MCF 10A (cell line): ENCODE measurements at regions not wholly inside any gene's neighbourhood (a gene's known extent, or its start where the extent isn't known, plus 50 kb on each side); places are given as distances from the start of the nearest gene placed in this dataset.

Experiments used
- BruUV-seq: library from RNA; stranded (reverse); fragments of 400-500 nt; replicated peaks from 2 replicates; lab custom pipeline; 2021; lab: Mats Ljungman, UMichigan
- CTCF ChIA-PET: fragments of 300-600 bp; sonication (Branson Sonifier 250); formaldehyde crosslinking; extraction: SDS; loops from one replicate; lab custom pipeline; 2021; ENCODE audit warnings: antibody characterized with exemption, inconsistent platforms; lab: Yijun Ruan, JAX
- POLR2A ChIA-PET: fragments of 300-600, 350-650 bp; sonication (Branson Sonifier 250); formaldehyde crosslinking; extraction: SDS; loops from one replicate; lab custom pipeline; 2020; ENCODE audit warnings: antibody characterized with exemption, inconsistent platforms; lab: Yijun Ruan, JAX
- DNase-seq: peaks from one replicate; pipeline ENCODE4 v3.0.0-alpha.2; 2018; ENCODE audit not compliant: unreplicated experiment
- H3K27ac Mint-ChIP-seq: one replicate; pipeline ENCODE4 v1.8.0; 2022; ENCODE audit warnings: mild to moderate bottlenecking, low read depth, mixed read lengths; ENCODE audit not compliant: unreplicated experiment
- H3K27me3 Mint-ChIP-seq: one replicate; pipeline ENCODE4 v1.8.0; 2022; ENCODE audit warnings: mixed read lengths; ENCODE audit not compliant: insufficient read depth, unreplicated experiment
- H3K36me3 Mint-ChIP-seq: one replicate; pipeline ENCODE4 v1.8.0; 2022; ENCODE audit warnings: mild to moderate bottlenecking, moderate library complexity, mixed read lengths; ENCODE audit not compliant: insufficient read depth, unreplicated experiment
- H3K4me1 Mint-ChIP-seq: one replicate; pipeline ENCODE4 v1.8.0; 2022; ENCODE audit warnings: mixed read lengths; ENCODE audit not compliant: insufficient read depth, unreplicated experiment
- H3K4me3 Mint-ChIP-seq: one replicate; pipeline ENCODE4 v1.8.0; 2022; ENCODE audit warnings: mild to moderate bottlenecking, moderate library complexity, mixed read lengths; ENCODE audit not compliant: unreplicated experiment
- H3K9me3 Mint-ChIP-seq: one replicate; pipeline ENCODE4 v1.8.0; 2022; ENCODE audit warnings: mixed read lengths; ENCODE audit not compliant: unreplicated experiment
- intact Hi-C: fragments of 100-400 bp; cut with micrococcal nuclease; formaldehyde crosslinking; loops from 2 replicates; pipeline ENCODE4 v1.14.1; 2022
- TF ChIP-seq, protein P1 (sequence below): fragments of 200-600 bp; IDR thresholded peaks from one replicate; pipeline ENCODE4 v1.8.0; 2022; ENCODE audit warnings: antibody characterized with exemption, mild to moderate bottlenecking; ENCODE audit not compliant: unreplicated experiment

DNA sequence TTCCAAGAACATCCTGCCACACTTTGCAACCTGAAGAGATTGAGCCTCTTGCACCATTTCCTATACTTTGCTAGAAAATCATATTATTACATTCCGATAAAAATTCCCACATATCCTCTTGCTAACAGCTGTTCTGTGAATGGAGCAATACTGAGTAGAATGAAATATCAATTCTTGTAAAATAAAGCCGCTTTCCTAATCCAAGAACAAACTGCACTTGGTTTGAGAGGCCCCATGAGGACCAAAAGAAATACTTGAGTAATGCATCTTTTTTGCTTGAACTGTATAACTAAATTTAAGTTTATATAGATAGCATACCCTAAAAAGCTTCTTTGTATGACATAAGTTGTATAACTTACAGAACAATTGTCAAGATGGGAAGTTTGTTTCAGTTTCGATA, 632.4 kb upstream of the SLC8A1 start:
- intact Hi-C loops: no loop called here
- Mint-ChIP-seq H3K27ac (no peak overlapping the region), H3K9me3 (peaks cover 7% of the 10 kb centered on the region), H3K4me3 (no peak overlapping the region), H3K27me3 (peaks cover 20% of the 10 kb centered on the region), H3K36me3 (no peaks in the 10 kb centered on the region), H3K4me1 (no peaks in the 10 kb centered on the region)
- BruUV-seq: no TSS peak
- ChIA-PET CTCF (no interaction called here), POLR2A (no interaction called here)
- TF ChIP-seq, protein P1, sequence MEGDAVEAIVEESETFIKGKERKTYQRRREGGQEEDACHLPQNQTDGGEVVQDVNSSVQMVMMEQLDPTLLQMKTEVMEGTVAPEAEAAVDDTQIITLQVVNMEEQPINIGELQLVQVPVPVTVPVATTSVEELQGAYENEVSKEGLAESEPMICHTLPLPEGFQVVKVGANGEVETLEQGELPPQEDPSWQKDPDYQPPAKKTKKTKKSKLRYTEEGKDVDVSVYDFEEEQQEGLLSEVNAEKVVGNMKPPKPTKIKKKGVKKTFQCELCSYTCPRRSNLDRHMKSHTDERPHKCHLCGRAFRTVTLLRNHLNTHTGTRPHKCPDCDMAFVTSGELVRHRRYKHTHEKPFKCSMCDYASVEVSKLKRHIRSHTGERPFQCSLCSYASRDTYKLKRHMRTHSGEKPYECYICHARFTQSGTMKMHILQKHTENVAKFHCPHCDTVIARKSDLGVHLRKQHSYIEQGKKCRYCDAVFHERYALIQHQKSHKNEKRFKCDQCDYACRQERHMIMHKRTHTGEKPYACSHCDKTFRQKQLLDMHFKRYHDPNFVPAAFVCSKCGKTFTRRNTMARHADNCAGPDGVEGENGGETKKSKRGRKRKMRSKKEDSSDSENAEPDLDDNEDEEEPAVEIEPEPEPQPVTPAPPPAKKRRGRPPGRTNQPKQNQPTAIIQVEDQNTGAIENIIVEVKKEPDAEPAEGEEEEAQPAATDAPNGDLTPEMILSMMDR: no peak
- no peak for DNase-seq

GRCh38 chr2:41087946-41088345, 636.1 kb upstream of the SLC8A1 start:
- POLR2A ChIA-PET: no interaction called here
- H3K4me3 Mint-ChIP-seq: no peak overlapping the region
- no peaks in the 10 kb centered on the region for H3K36me3 Mint-ChIP-seq
- peaks cover 20% of the 10 kb centered on the region for H3K27me3 Mint-ChIP-seq
- TF ChIP-seq, protein P1: no peak
- no TSS peak for BruUV-seq
- no peak for DNase-seq
- CTCF ChIA-PET: no interaction called here
- intact Hi-C loops: no loop called here
- no peaks in the 10 kb centered on the region for H3K9me3 Mint-ChIP-seq
- H3K27ac Mint-ChIP-seq: no peak overlapping the region
- H3K4me1 Mint-ChIP-seq: no peaks in the 10 kb centered on the region

DNA sequence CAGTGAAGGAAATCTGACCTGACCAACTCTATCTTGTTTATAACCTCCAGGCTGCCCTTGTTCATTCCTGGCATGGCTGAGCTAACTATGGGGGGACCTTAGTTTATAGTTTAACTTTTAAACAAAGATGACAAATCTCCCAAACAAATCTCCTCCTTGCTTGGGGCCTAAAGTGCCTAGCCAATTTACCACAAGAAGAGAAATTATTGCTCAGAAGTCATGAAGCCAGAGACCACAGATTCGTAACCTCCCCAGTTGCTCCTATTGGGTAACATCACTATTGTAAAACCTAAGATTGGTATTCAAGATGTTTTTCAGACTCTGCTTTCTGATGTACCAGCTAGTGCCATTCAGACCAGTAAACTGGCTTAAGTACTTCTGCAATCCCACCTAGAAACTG, 649.4 kb upstream of the SLC8A1 start:
- no peak for DNase-seq
- intact Hi-C loops: no loop called here
- Mint-ChIP-seq H3K4me3 (no peak overlapping the region), H3K27me3 (peaks cover 84% of the 10 kb centered on the region), H3K27ac (no peak overlapping the region), H3K36me3 (no peaks in the 10 kb centered on the region), H3K9me3 (no peaks in the 10 kb centered on the region), H3K4me1 (no peaks in the 10 kb centered on the region)
- ChIA-PET CTCF (no interaction called here), POLR2A (no interaction called here)
- TF ChIP-seq, protein P1: no peak
- BruUV-seq: no TSS peak

DNA sequence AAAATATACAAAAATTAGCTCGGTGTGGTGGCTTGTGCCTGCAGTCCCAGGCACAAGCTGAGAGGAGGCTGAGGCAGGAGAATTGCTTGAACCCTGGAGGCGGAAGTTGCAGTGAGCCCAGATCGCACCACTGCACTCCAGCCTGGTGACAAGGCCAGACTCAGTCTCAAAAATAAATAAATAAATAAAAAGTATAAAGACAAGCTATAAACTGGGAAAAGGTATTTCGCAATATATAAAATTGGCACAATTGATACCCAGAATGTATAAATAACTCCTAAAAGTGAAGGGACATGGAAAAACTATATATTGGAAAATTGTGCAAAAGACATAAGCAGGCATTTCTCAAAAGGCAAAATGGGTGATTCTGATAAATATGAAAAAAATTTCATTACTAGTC, 657.9 kb upstream of the SLC8A1 start:
- H3K9me3 Mint-ChIP-seq: no peaks in the 10 kb centered on the region
- intact Hi-C loops: no loop called here
- ChIA-PET POLR2A (no interaction called here), CTCF (no interaction called here)
- H3K4me3 Mint-ChIP-seq: no peak overlapping the region
- H3K27me3 Mint-ChIP-seq: peaks cover 11% of the 10 kb centered on the region
- H3K4me1 Mint-ChIP-seq: no peaks in the 10 kb centered on the region
- H3K27ac Mint-ChIP-seq: no peak overlapping the region
- no TSS peak for BruUV-seq
- H3K36me3 Mint-ChIP-seq: no peaks in the 10 kb centered on the region
- no peak for DNase-seq
- TF ChIP-seq, protein P1: no peak
